Neural progenitor cell (in vitro differentiated cells): ENCODE measurements at regions not wholly inside any gene's neighbourhood (a gene's known extent, or its start where the extent isn't known, plus 50 kb on each side); places are given as distances from the start of the nearest gene placed in this dataset.

ENCODE experiments used
- EZH2phosphoT487 ChIP-seq: fragments of 200-600 bp; sonication (generic); IDR thresholded peaks from 2 replicates; pipeline ENCODE4 v1.6.1; 2017; ENCODE audit warnings: antibody characterized with exemption
- TF ChIP-seq, protein P1 (sequence below): fragments of 200-600 bp; sonication (generic); IDR thresholded peaks from 2 replicates; pipeline ENCODE4 v1.5.1; 2017; ENCODE audit warnings: antibody characterized with exemption, mild to moderate bottlenecking

DNA sequence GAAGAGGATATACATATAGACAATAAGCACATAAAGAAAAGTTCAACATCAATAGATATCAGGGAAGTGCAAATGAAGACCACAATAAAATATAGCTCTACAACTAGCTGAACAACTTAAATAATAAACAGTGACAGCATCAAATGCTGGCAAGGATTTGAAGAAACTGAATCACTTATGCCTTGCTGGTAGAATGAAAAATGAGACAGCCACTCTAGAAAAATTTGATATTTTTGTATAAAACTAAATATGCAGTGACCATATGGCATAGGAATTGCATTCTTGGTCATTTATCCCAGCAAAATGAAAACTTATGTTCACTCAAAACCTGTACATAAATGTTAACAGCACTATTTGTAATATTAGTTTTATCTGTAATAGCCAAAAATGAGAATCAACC, 1102.0 kb downstream of the C4orf33 start:
- TF ChIP-seq EZH2phosphoT487, result no peak
- TF ChIP-seq, protein P1, sequence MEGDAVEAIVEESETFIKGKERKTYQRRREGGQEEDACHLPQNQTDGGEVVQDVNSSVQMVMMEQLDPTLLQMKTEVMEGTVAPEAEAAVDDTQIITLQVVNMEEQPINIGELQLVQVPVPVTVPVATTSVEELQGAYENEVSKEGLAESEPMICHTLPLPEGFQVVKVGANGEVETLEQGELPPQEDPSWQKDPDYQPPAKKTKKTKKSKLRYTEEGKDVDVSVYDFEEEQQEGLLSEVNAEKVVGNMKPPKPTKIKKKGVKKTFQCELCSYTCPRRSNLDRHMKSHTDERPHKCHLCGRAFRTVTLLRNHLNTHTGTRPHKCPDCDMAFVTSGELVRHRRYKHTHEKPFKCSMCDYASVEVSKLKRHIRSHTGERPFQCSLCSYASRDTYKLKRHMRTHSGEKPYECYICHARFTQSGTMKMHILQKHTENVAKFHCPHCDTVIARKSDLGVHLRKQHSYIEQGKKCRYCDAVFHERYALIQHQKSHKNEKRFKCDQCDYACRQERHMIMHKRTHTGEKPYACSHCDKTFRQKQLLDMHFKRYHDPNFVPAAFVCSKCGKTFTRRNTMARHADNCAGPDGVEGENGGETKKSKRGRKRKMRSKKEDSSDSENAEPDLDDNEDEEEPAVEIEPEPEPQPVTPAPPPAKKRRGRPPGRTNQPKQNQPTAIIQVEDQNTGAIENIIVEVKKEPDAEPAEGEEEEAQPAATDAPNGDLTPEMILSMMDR, result no peak
